Endothelial cell of umbilical vein (primary cell): ENCODE measurements at regions not wholly inside any gene's neighbourhood (a gene's known extent, or its start where the extent isn't known, plus 50 kb on each side); places are given as distances from the start of the nearest gene placed in this dataset.

ENCODE experiments used
- BruUV-seq: library from RNA; stranded (reverse); fragments of 400-500 nt; replicated peaks from 2 replicates; lab custom pipeline; 2021; lab: Mats Ljungman, UMichigan
- CTCF ChIA-PET: fragments of 300-600, 350-600 bp; sonication (Branson Sonifier 250); formaldehyde crosslinking; loops from one replicate; lab custom pipeline; 2021; ENCODE audit warnings: antibody characterized with exemption, inconsistent platforms; lab: Charles Lee
- POLR2A ChIA-PET: fragments of 300-600, 350-600 bp; sonication (Branson Sonifier 250); formaldehyde crosslinking; loops from one replicate; lab custom pipeline; 2021; ENCODE audit warnings: antibody characterized with exemption, inconsistent platforms; lab: Charles Lee
- DNase-seq: peaks from one replicate; pipeline ENCODE4 v3.0.0-alpha.2; 2011; ENCODE audit warnings: low read depth, low spot score
- FAIRE-seq: peaks from 2 replicates; lab custom pipeline; 2011; peaks lifted over from hg19 to GRCh38; lab: Jason Lieb, UNC
- H2AFZ ChIP-seq: 2 replicates; pipeline ENCODE4 v1.6.0; 2012; ENCODE audit warnings: low read depth, low read length, control low read depth, inconsistent platforms
- H3K27ac ChIP-seq: 2 replicates; pipeline ENCODE4 v1.5.1; 2011; ENCODE audit warnings: low read depth, mild to moderate bottlenecking, control low read depth, low read length, moderate library complexity; ENCODE audit not compliant: insufficient read depth
- H3K27me3 ChIP-seq, 2 experiments: 2 replicates each; pipeline versions ENCODE4 v1.6.0 to v1.6.1; 2011; ENCODE audit warnings: low read length in 2 of 2, mixed read lengths in 1 of 2; ENCODE audit not compliant: control insufficient read depth in 2 of 2, insufficient read depth in 2 of 2
- H3K36me3 ChIP-seq, 2 experiments: 2 replicates in 1 of 2; 3 replicates in 1 of 2; pipeline ENCODE4 v1.5.1; 2011; ENCODE audit warnings: low read length in 2 of 2, mild to moderate bottlenecking in 1 of 2, moderate library complexity in 1 of 2; ENCODE audit not compliant: control insufficient read depth in 2 of 2, insufficient read depth in 2 of 2; ENCODE audit errors: extremely low read depth in 1 of 2
- H3K4me1 ChIP-seq: 3 replicates; pipeline ENCODE4 v1.5.1; 2011; ENCODE audit warnings: mild to moderate bottlenecking, low read length; ENCODE audit not compliant: control insufficient read depth, insufficient read depth; ENCODE audit errors: extremely low read depth
- H3K4me2 ChIP-seq: 2 replicates; pipeline ENCODE4 v1.6.1; 2011; ENCODE audit warnings: low read length, control low read depth, mixed read lengths; ENCODE audit not compliant: insufficient read depth
- H3K4me3 ChIP-seq, 3 experiments: fragments of 200-600 bp in 1 of 3; sonication (generic), shearing (Covaris generic) in 1 of 3; replicated peaks in 1 of 3; 2 replicates each; pipeline ENCODE4 v1.5.1; 2011 to 2016; ENCODE audit warnings: control low read depth in 3 of 3, low read length in 3 of 3, mild to moderate bottlenecking in 2 of 3, inconsistent platforms in 1 of 3, low read depth in 1 of 3, moderate library complexity in 1 of 3; ENCODE audit not compliant: insufficient read depth in 1 of 3
- H3K79me2 ChIP-seq: 2 replicates; pipeline ENCODE4 v1.6.0; 2012; ENCODE audit warnings: low read length, inconsistent platforms; ENCODE audit not compliant: control insufficient read depth, insufficient read depth
- H3K9ac ChIP-seq: replicated peaks from 2 replicates; pipeline ENCODE3; 2011; ENCODE audit warnings: low read length, control low read depth; ENCODE audit not compliant: insufficient read depth; ENCODE audit errors: extremely low read depth
- H3K9me1 ChIP-seq: replicated peaks from 3 replicates; pipeline ENCODE4 v1.6.0; 2011; ENCODE audit warnings: mild to moderate bottlenecking, low read length; ENCODE audit not compliant: control insufficient read depth, insufficient read depth; ENCODE audit errors: extremely low read depth
- H3K9me3 ChIP-seq: replicated peaks from 2 replicates; pipeline ENCODE4 v1.5.1; 2012; ENCODE audit warnings: low read length, inconsistent platforms; ENCODE audit not compliant: control insufficient read depth, insufficient read depth
- H4K20me1 ChIP-seq: replicated peaks from 2 replicates; pipeline ENCODE3; 2011; ENCODE audit warnings: mild to moderate bottlenecking, low read length; ENCODE audit not compliant: control insufficient read depth, insufficient read depth; ENCODE audit errors: extremely low read depth
- EZH2 ChIP-seq: IDR thresholded peaks from 2 replicates; pipeline ENCODE4 v1.6.1; 2012; ENCODE audit warnings: borderline replicate concordance, low read depth, mild to moderate bottlenecking, moderate library complexity, low read length, inconsistent platforms; ENCODE audit not compliant: severe bottlenecking
- FOS ChIP-seq: IDR thresholded peaks from 2 replicates; pipeline ENCODE4 v1.6.1; 2011; ENCODE audit warnings: mild to moderate bottlenecking, low read length, moderate library complexity, borderline replicate concordance; ENCODE audit not compliant: insufficient read depth
- GATA2 ChIP-seq: IDR thresholded peaks from 2 replicates; pipeline ENCODE4 v1.7.0; 2011; ENCODE audit warnings: low read depth, mild to moderate bottlenecking, moderate library complexity, mixed read lengths, low read length; ENCODE audit not compliant: insufficient read length, insufficient read depth
- JUN ChIP-seq: IDR thresholded peaks from 2 replicates; pipeline ENCODE4 v1.6.1; 2011; ENCODE audit warnings: borderline replicate concordance, low read depth; ENCODE audit not compliant: insufficient read length, insufficient read depth
- MYC ChIP-seq: IDR thresholded peaks from one replicate; pipeline ENCODE4 v1.6.1; 2011; ENCODE audit warnings: mild to moderate bottlenecking, low read depth, low read length
- POLR2A ChIP-seq: IDR thresholded peaks from 2 replicates; pipeline ENCODE4 v1.6.1; 2012; ENCODE audit warnings: low read depth, mild to moderate bottlenecking, control low read depth, low read length
- POLR2AphosphoS5 ChIP-seq: IDR thresholded peaks from 2 replicates; pipeline ENCODE4 v1.6.1; 2012; ENCODE audit warnings: low read depth, mild to moderate bottlenecking, control low read depth, low read length, moderate library complexity; ENCODE audit not compliant: insufficient read depth
- dilution Hi-C: fragments of 300-500 bp; cut with MboI; formaldehyde crosslinking; loops from one replicate; pipeline ENCODE4 v1.15.0; 2019; ENCODE audit warnings: low sequenced_read_pairs; ENCODE audit not compliant: extremely low pct_ligation_motif_present
- intact Hi-C: fragments of 100-400 bp; cut with micrococcal nuclease; formaldehyde crosslinking; loops from one replicate; pipeline ENCODE4 v1.10.0; 2022
- TF ChIP-seq, protein P1 (sequence below), 2 donors: IDR thresholded peaks; 1 replicate in 1 of 2; 2 replicates in 1 of 2; pipeline ENCODE4 v1.5.1; 2011; ENCODE audit warnings: low read length in 2 of 2, mild to moderate bottlenecking in 2 of 2, moderate library complexity in 2 of 2, control low read depth in 1 of 2, inconsistent platforms in 1 of 2, low read depth in 1 of 2; ENCODE audit not compliant: insufficient read depth in 1 of 2; ENCODE audit errors: extremely low read depth in 1 of 2
- TF ChIP-seq, protein P2 (sequence below): IDR thresholded peaks from 2 replicates; pipeline ENCODE4 v1.6.1; 2011; ENCODE audit not compliant: insufficient read depth, insufficient read length

DNA sequence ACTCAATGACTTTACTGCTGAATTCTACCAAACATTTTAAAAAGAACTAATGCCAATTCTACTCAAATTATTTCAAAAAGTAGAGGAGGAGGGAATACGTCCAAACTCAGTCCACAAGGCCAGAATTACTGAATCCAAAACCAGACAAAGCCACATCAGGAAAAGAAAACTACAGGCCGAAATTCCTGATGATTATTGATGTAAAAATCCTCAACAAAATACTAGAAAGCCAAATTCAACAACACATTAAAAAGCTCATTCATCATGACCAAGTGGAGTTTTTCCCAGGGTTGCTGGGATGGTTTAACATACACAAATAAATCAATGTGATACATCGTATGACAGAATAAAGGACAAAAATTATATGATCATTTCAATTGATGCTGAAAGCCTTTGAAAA is 103.9 kb upstream of the UBE2E3 start:
- Histone ChIP-seq H3K4me1 (no peaks in the 10 kb centered on the region), H2AFZ (no peak overlapping the region), H3K9me3 (no peaks in the 10 kb centered on the region), H3K27ac (no peak overlapping the region), H3K27me3 (no peaks in the 10 kb centered on the region), H4K20me1 (no peaks in the 10 kb centered on the region), H3K4me3 (no peak overlapping the region), H3K79me2 (no peaks in the 10 kb centered on the region), H3K9ac (no peak overlapping the region), H3K4me2 (no peak overlapping the region), H3K36me3 (no peaks in the 10 kb centered on the region), H3K9me1 (no peaks in the 10 kb centered on the region)
- CTCF ChIA-PET, result no interaction called here
- POLR2A ChIA-PET, result no interaction called here
- FAIRE-seq, result no peak
- no peak for DNase-seq
- intact Hi-C loops (no loop called here), dilution Hi-C loops (no loop called here)
- no TSS peak for BruUV-seq
- no peak for TF ChIP-seq POLR2AphosphoS5
- no peak for TF ChIP-seq FOS
- TF ChIP-seq, protein P1, sequence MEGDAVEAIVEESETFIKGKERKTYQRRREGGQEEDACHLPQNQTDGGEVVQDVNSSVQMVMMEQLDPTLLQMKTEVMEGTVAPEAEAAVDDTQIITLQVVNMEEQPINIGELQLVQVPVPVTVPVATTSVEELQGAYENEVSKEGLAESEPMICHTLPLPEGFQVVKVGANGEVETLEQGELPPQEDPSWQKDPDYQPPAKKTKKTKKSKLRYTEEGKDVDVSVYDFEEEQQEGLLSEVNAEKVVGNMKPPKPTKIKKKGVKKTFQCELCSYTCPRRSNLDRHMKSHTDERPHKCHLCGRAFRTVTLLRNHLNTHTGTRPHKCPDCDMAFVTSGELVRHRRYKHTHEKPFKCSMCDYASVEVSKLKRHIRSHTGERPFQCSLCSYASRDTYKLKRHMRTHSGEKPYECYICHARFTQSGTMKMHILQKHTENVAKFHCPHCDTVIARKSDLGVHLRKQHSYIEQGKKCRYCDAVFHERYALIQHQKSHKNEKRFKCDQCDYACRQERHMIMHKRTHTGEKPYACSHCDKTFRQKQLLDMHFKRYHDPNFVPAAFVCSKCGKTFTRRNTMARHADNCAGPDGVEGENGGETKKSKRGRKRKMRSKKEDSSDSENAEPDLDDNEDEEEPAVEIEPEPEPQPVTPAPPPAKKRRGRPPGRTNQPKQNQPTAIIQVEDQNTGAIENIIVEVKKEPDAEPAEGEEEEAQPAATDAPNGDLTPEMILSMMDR (IDR thresholded peaks at IDR 0.05; ENCODE audit: extremely low read depth in 1 of 2, insufficient read depth in 1 of 2, low read depth in 1 of 2, low read length in 2 of 2), result no peak
- no peak for TF ChIP-seq MYC
- TF ChIP-seq JUN, result no peak
- no peak for TF ChIP-seq POLR2A
- no peak for TF ChIP-seq EZH2
- no peak for TF ChIP-seq GATA2
- TF ChIP-seq, protein P2, sequence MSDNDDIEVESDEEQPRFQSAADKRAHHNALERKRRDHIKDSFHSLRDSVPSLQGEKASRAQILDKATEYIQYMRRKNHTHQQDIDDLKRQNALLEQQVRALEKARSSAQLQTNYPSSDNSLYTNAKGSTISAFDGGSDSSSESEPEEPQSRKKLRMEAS, result no peak
